Natural killer cell (primary cell): ENCODE measurements at regions not wholly inside any gene's neighbourhood (a gene's known extent, or its start where the extent isn't known, plus 50 kb on each side); places are given as distances from the start of the nearest gene placed in this dataset.

Experiments
- ATAC-seq, 3 donors: fragments of 150-1000 bp in 2 of 3; fragments of 200-7000 bp in 1 of 3; cut with Tn5 transposase; 1 replicate in 1 of 3; 2 replicates in 2 of 3; pipeline ENCODE4 v1.10.0; 2021; ENCODE audit warnings: mild to moderate bottlenecking in 2 of 3, moderate library complexity in 2 of 3
- DNase-seq, 2 donors: peaks; one replicate each; pipeline versions ENCODE4 v3.0.0 to v3.0.0-alpha.2; 2013 to 2021; ENCODE audit warnings: mixed read lengths in 1 of 2
- H3K27ac ChIP-seq: one replicate; pipeline ENCODE4 v1.5.1; 2013; ENCODE audit warnings: mild to moderate bottlenecking, low read length
- H3K27me3 ChIP-seq: one replicate; pipeline ENCODE4 v1.6.1; 2013; ENCODE audit warnings: low read length; ENCODE audit not compliant: control insufficient read depth, insufficient read depth
- H3K36me3 ChIP-seq: one replicate; pipeline ENCODE4 v1.6.1; 2013; ENCODE audit warnings: low read length; ENCODE audit not compliant: control insufficient read depth, insufficient read depth
- H3K4me1 ChIP-seq: one replicate; pipeline ENCODE4 v1.6.1; 2013; ENCODE audit warnings: low read length; ENCODE audit not compliant: control insufficient read depth, insufficient read depth
- H3K4me3 ChIP-seq: one replicate; pipeline ENCODE4 v1.5.1; 2013; ENCODE audit warnings: low read length
- H3K9me3 ChIP-seq: one replicate; pipeline ENCODE4 v1.6.1; 2013; ENCODE audit warnings: low read length; ENCODE audit not compliant: control insufficient read depth, insufficient read depth
- H3K27ac Mint-ChIP-seq, 2 donors: one replicate each; pipeline ENCODE4 v1.8.0; 2022; ENCODE audit warnings: mild to moderate bottlenecking in 2 of 2, mixed read lengths in 2 of 2, moderate library complexity in 1 of 2
- H3K27me3 Mint-ChIP-seq, 2 donors: one replicate each; pipeline ENCODE4 v1.8.0; 2022; ENCODE audit warnings: low read depth in 2 of 2, mixed read lengths in 2 of 2
- H3K36me3 Mint-ChIP-seq: one replicate; pipeline ENCODE4 v1.8.0; 2022; ENCODE audit warnings: mixed read lengths
- H3K4me1 Mint-ChIP-seq, 2 donors: one replicate each; pipeline ENCODE4 v1.8.0; 2022; ENCODE audit warnings: mixed read lengths in 2 of 2
- H3K4me3 Mint-ChIP-seq: one replicate; pipeline ENCODE4 v1.8.0; 2022; ENCODE audit warnings: mild to moderate bottlenecking, moderate library complexity, mixed read lengths
- H3K9me3 Mint-ChIP-seq, 2 donors: one replicate each; pipeline ENCODE4 v1.8.0; 2022; ENCODE audit warnings: mixed read lengths in 2 of 2
- WGBS: methylation state at CpG from one replicate; pipeline ENCODE4 v1.1.7; 2013; ENCODE audit warnings: missing lambda C conversion rate; ENCODE audit not compliant: insufficient coverage; 5-methylcytosine and 5-hydroxymethylcytosine counted together
- intact Hi-C: fragments of 100-400 bp; cut with micrococcal nuclease; formaldehyde crosslinking; loops from one replicate; pipeline ENCODE4 v1.14.2; 2022
- TF ChIP-seq, protein P1 (sequence below): fragments of 200-600 bp; IDR thresholded peaks from one replicate; pipeline ENCODE4 v1.8.0; 2022; ENCODE audit warnings: antibody characterized with exemption

GRCh38 chr13:111855786-111856185 is 211.2 kb upstream of the SOX1 start:
- 82% methylated on average over 7 of the region's 8 CpGs for WGBS
- H3K4me1 ChIP-seq: no peaks in the 10 kb centered on the region
- no peaks in the 10 kb centered on the region for H3K9me3 ChIP-seq
- intact Hi-C loops: no loop called here
- DNase-seq (no peak), ATAC-seq (no peak)
- H3K27me3 ChIP-seq: no peaks in the 10 kb centered on the region
- no peak overlapping the region for H3K4me3 ChIP-seq
- no peak overlapping the region for H3K4me3 Mint-ChIP-seq
- no peaks in the 10 kb centered on the region for H3K9me3 Mint-ChIP-seq
- H3K36me3 Mint-ChIP-seq: no peaks in the 10 kb centered on the region
- H3K27ac Mint-ChIP-seq: no peak overlapping the region
- H3K36me3 ChIP-seq: no peaks in the 10 kb centered on the region
- no peak overlapping the region for H3K27ac ChIP-seq
- H3K4me1 Mint-ChIP-seq: no peaks in the 10 kb centered on the region
- TF ChIP-seq, protein P1, sequence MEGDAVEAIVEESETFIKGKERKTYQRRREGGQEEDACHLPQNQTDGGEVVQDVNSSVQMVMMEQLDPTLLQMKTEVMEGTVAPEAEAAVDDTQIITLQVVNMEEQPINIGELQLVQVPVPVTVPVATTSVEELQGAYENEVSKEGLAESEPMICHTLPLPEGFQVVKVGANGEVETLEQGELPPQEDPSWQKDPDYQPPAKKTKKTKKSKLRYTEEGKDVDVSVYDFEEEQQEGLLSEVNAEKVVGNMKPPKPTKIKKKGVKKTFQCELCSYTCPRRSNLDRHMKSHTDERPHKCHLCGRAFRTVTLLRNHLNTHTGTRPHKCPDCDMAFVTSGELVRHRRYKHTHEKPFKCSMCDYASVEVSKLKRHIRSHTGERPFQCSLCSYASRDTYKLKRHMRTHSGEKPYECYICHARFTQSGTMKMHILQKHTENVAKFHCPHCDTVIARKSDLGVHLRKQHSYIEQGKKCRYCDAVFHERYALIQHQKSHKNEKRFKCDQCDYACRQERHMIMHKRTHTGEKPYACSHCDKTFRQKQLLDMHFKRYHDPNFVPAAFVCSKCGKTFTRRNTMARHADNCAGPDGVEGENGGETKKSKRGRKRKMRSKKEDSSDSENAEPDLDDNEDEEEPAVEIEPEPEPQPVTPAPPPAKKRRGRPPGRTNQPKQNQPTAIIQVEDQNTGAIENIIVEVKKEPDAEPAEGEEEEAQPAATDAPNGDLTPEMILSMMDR: no peak
- no peaks in the 10 kb centered on the region for H3K27me3 Mint-ChIP-seq

DNA sequence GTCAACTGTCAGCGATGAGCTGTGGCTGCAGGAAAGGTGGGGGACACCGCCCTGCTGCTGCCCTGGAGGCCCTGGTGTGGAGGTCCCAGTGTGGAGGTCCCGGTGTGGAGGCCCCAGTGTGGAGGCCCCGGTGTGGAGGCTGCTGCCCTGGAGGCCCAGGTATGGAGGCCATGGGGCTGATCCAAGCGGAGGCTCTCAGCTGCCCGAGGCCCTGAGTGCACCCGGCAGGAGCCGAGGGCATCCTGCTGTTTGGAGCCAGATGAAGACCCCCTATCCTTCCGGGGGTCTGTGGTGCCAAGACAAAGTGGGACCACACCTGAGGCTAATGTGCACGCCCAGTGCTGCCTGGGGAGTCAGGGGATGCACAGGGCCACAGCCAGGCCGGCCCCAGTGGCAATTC is 210.4 kb upstream of the SOX1 start:
- ATAC-seq: no peak
- Mint-ChIP-seq H3K36me3 (no peaks in the 10 kb centered on the region), H3K27ac (no peak overlapping the region), H3K4me1 (no peaks in the 10 kb centered on the region), H3K9me3 (no peaks in the 10 kb centered on the region), H3K4me3 (no peak overlapping the region), H3K27me3 (no peaks in the 10 kb centered on the region)
- Histone ChIP-seq H3K36me3 (no peaks in the 10 kb centered on the region), H3K27me3 (no peaks in the 10 kb centered on the region), H3K9me3 (no peaks in the 10 kb centered on the region), H3K27ac (no peak overlapping the region), H3K4me3 (no peak overlapping the region), H3K4me1 (no peaks in the 10 kb centered on the region)
- no peak for DNase-seq
- WGBS: 90% methylated on average over 11 of the region's 11 CpGs
- TF ChIP-seq, protein P1: no peak
- intact Hi-C loops: no loop called here

- Histone ChIP-seq H3K27ac (no peak overlapping the region), H3K4me3 (no peak overlapping the region), H3K36me3 (no peaks in the 10 kb centered on the region), H3K9me3 (no peaks in the 10 kb centered on the region), H3K27me3 (no peaks in the 10 kb centered on the region), H3K4me1 (no peaks in the 10 kb centered on the region)
- Mint-ChIP-seq H3K4me1 (no peaks in the 10 kb centered on the region), H3K27me3 (no peaks in the 10 kb centered on the region), H3K27ac (no peak overlapping the region), H3K36me3 (no peaks in the 10 kb centered on the region), H3K9me3 (no peaks in the 10 kb centered on the region), H3K4me3 (no peak overlapping the region)
- intact Hi-C loops: no loop called here
- TF ChIP-seq, protein P1: no peak
- no peak for DNase-seq
- ATAC-seq: no peak
- 83% methylated on average over 18 of the region's 18 CpGs for WGBS
Observed at GRCh38 chr13:111857336-111857735, 209.6 kb upstream of the SOX1 start.

- no peak overlapping the region for H3K27ac Mint-ChIP-seq
- TF ChIP-seq, protein P1: no peak
- Histone ChIP-seq H3K4me3 (no peak overlapping the region), H3K9me3 (no peaks in the 10 kb centered on the region), H3K4me1 (no peaks in the 10 kb centered on the region), H3K27me3 (no peaks in the 10 kb centered on the region), H3K36me3 (no peaks in the 10 kb centered on the region), H3K27ac (no peak overlapping the region)
- no peaks in the 10 kb centered on the region for H3K27me3 Mint-ChIP-seq
- H3K9me3 Mint-ChIP-seq: no peaks in the 10 kb centered on the region
- no peak overlapping the region for H3K4me3 Mint-ChIP-seq
- H3K36me3 Mint-ChIP-seq: no peaks in the 10 kb centered on the region
- intact Hi-C loops: no loop called here
- ATAC-seq (no peak), DNase-seq (no peak)
- H3K4me1 Mint-ChIP-seq: no peaks in the 10 kb centered on the region
- 91% methylated on average over 32 of the region's 32 CpGs for WGBS
Observed at GRCh38 chr13:111857846-111858560, 208.9 kb upstream of the SOX1 start.
